GM06990 (cell line): ENCODE measurements at regions not wholly inside any gene's neighbourhood (a gene's known extent, or its start where the extent isn't known, plus 50 kb on each side); places are given as distances from the start of the nearest gene placed in this dataset.
A peak's percentile ranks its signal among the peaks of the same experiment; 100 is the strongest.

Experiments used
- DNase-seq: peaks from one replicate; pipeline ENCODE4 v3.0.0-alpha.2; 2011; ENCODE audit not compliant: insufficient read length; ENCODE audit errors: extremely low read depth
- H3K27me3 ChIP-seq: replicated peaks from 2 replicates; pipeline ENCODE4 v1.6.0; 2011; ENCODE audit warnings: low read length; ENCODE audit not compliant: control insufficient read depth, insufficient read depth
- H3K36me3 ChIP-seq: 2 replicates; pipeline ENCODE4 v1.5.1; 2011; ENCODE audit warnings: low read length; ENCODE audit not compliant: control insufficient read depth, insufficient read depth
- H3K4me3 ChIP-seq: replicated peaks from 2 replicates; pipeline ENCODE4 v1.5.1; 2011; ENCODE audit warnings: low read depth, mild to moderate bottlenecking, control low read depth, low read length
- CTCF ChIP-seq: IDR thresholded peaks from 2 replicates; pipeline ENCODE4 v1.5.1; 2011; ENCODE audit warnings: low read length, control low read depth, mild to moderate bottlenecking, inconsistent platforms; ENCODE audit not compliant: insufficient read depth, poor library complexity, severe bottlenecking

GRCh38 chr15:94607176-94607654 lies 375.9 kb downstream of the MCTP2 start:
- DNase-seq = no peak
- no peak for TF ChIP-seq CTCF

GRCh38 chr15:94610069-94610468 lies 378.7 kb downstream of the MCTP2 start:
- TF ChIP-seq CTCF = no peak
- H3K36me3 ChIP-seq = no peaks in the 10 kb centered on the region
- H3K4me3 ChIP-seq = no peak overlapping the region
- DNase-seq = peak; percentile 11
- no peaks in the 10 kb centered on the region for H3K27me3 ChIP-seq

More at GRCh38 chr15:94607176-94607654, 375.9 kb downstream of the MCTP2 start:
- Histone ChIP-seq H3K36me3 (no peaks in the 10 kb centered on the region), H3K27me3 (no peaks in the 10 kb centered on the region), H3K4me3 (no peak overlapping the region)

GRCh38 chr15:94610485-94610884 lies 379.1 kb downstream of the MCTP2 start:
- Histone ChIP-seq H3K27me3 (no peaks in the 10 kb centered on the region), H3K36me3 (no peaks in the 10 kb centered on the region), H3K4me3 (no peak overlapping the region)
- TF ChIP-seq CTCF = no peak
- DNase-seq = no peak

GRCh38 chr15:94611656-94612055 lies 380.3 kb downstream of the MCTP2 start:
- DNase-seq = no peak
- Histone ChIP-seq H3K27me3 (no peaks in the 10 kb centered on the region), H3K36me3 (no peaks in the 10 kb centered on the region), H3K4me3 (no peak overlapping the region)
- no peak for TF ChIP-seq CTCF

- Histone ChIP-seq H3K27me3 (no peaks in the 10 kb centered on the region), H3K36me3 (no peaks in the 10 kb centered on the region), H3K4me3 (no peak overlapping the region)
- DNase-seq = no peak
- no peak for TF ChIP-seq CTCF
Measured at GRCh38 chr15:94615688-94616087, 384.3 kb downstream of the MCTP2 start.

GRCh38 chr15:94620632-94621031 lies 389.3 kb downstream of the MCTP2 start:
- H3K36me3 ChIP-seq = no peaks in the 10 kb centered on the region
- no peaks in the 10 kb centered on the region for H3K27me3 ChIP-seq
- no peak overlapping the region for H3K4me3 ChIP-seq
- no peak for DNase-seq
- TF ChIP-seq CTCF = no peak
